GM12875 (cell line): ENCODE measurements at regions not wholly inside any gene's neighbourhood (a gene's known extent, or its start where the extent isn't known, plus 50 kb on each side); places are given as distances from the start of the nearest gene placed in this dataset.

ENCODE experiments used
- H3K4me3 ChIP-seq: one replicate; pipeline ENCODE4 v1.5.1; 2011; ENCODE audit warnings: low read depth, low read length, control low read depth
- TF ChIP-seq, protein P1 (sequence below): IDR thresholded peaks from 2 replicates; pipeline ENCODE4 v1.5.1; 2011; ENCODE audit warnings: low read depth, mild to moderate bottlenecking, control low read depth, inconsistent platforms, low read length, moderate library complexity, borderline replicate concordance; ENCODE audit not compliant: insufficient read depth

- no peak overlapping the region for H3K4me3 ChIP-seq
- TF ChIP-seq, protein P1, sequence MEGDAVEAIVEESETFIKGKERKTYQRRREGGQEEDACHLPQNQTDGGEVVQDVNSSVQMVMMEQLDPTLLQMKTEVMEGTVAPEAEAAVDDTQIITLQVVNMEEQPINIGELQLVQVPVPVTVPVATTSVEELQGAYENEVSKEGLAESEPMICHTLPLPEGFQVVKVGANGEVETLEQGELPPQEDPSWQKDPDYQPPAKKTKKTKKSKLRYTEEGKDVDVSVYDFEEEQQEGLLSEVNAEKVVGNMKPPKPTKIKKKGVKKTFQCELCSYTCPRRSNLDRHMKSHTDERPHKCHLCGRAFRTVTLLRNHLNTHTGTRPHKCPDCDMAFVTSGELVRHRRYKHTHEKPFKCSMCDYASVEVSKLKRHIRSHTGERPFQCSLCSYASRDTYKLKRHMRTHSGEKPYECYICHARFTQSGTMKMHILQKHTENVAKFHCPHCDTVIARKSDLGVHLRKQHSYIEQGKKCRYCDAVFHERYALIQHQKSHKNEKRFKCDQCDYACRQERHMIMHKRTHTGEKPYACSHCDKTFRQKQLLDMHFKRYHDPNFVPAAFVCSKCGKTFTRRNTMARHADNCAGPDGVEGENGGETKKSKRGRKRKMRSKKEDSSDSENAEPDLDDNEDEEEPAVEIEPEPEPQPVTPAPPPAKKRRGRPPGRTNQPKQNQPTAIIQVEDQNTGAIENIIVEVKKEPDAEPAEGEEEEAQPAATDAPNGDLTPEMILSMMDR = no peak
Observed at GRCh38 chr14:38517426-38517825, 261.5 kb upstream of the CLEC14A start.

GRCh38 chr14:38512236-38512635, 256.3 kb upstream of the CLEC14A start:
- TF ChIP-seq, protein P1 = no peak
- no peak overlapping the region for H3K4me3 ChIP-seq

DNA sequence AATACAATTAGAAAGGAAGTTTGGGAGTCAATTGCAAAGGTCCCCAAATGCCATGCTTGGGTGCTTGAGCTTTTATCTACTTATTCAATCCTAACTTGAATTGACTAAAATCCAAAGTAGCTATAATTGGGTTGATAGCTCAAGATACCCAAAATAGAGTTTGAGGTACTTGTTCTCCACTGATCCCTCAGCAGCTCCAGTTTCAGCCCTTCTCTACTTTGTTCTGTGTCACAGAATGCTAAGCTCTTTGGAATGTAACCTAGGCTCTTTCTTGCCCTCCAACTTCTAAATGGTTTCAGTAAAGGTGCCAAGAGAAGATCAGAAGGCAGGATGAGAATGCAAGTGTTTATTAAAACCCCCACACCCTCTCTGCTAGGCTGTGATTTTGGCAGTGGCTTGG, 251.4 kb upstream of the CLEC14A start:
- TF ChIP-seq, protein P1 = no peak
- H3K4me3 ChIP-seq = no peak overlapping the region

- TF ChIP-seq, protein P1 = no peak
- H3K4me3 ChIP-seq = no peak overlapping the region
Observed at GRCh38 chr14:38505973-38506249, 250.0 kb upstream of the CLEC14A start.

DNA sequence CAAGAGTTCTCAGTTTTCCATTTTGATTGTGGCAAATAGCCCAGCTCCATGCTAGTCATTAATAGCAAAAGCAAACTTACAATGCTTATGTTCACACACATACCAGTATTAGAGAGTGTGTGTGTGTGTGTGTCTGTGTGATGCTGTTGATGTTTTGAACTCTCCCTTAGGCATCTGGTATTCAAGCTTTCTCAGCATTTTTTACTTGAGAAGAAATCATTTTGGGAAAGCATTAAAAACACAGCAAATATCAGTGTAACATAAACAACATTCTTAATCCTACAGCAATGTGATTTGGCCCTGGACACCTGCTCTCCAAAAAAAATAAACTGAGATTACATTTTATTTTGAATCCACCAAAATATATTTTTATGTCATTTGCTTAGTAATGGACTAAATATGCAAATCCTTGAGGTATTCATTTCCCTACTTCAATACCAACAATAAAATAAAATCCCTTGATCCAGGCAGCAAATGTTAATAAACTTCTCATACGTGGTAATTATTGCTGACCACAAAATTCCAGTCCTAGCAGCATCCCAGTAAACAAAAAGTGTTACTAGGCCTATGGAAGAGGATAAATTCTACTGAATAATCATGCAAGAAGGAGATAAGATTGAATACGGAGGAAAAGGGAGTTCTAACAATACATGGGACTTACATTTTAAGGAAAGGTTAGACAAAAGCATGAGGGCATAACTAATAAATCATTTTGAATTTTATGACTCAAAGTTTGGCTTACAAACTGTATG, 249.5 kb upstream of the CLEC14A start:
- TF ChIP-seq, protein P1 = no peak
- H3K4me3 ChIP-seq = no peak overlapping the region

DNA sequence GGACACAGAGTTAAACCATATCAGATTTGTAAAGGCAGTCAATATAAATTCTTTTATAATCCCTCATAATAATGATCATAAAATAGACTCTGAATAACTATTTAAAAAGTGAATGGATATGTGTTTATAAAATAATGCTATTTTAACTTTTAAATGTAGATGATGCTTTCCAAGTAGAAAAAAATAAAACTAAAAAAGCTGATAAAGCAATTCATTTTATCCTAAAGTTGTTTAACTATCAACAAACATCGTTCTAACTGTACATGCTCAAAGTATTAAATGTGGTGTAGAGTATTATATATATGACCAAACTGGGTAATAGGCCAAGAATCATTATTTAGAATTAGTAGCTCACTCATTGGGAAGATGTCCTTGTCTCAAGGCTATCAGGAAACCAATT, 248.3 kb upstream of the CLEC14A start:
- no peak overlapping the region for H3K4me3 ChIP-seq
- TF ChIP-seq, protein P1 = no peak

- no peak overlapping the region for H3K4me3 ChIP-seq
- TF ChIP-seq, protein P1 = no peak
Observed at GRCh38 chr14:38502239-38502638, 246.3 kb upstream of the CLEC14A start.
